ENCODE measurements at regions not wholly inside any gene's neighbourhood (a gene's known extent, or its start where the extent isn't known, plus 50 kb on each side); places are given as distances from the start of the nearest gene placed in this dataset.
A peak's percentile ranks its signal among the peaks of the same experiment; 100 is the strongest.
"Not testable (repeated sequence)": the region's sequence is repeated elsewhere in the genome, so short reads cannot be mapped to it uniquely, and the experiment has no call there.

DNA sequence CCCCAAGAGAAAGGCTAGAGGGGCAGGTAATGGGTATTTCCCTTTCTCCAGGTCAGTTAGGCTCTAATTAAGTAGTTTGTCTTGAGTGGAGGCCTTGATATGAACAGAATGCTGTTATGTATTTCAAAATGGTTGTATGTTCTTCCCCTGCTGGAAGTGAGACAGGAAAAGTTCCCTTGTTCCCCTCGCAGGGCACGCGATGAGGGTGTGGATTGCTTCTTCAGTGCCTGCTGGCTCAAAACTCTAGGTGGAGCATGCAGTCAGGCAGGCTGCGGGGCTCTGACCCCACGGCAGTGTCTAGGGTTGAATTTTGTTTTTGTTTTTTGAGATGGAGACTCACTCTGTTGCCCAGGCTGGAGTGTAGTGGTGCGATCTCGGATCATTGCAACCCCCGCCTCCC lies 110.4 kb upstream of the XIST start:
- no peak overlapping the region for H3K27ac Mint-ChIP-seq
- peaks cover 7% of the 10 kb centered on the region for H3K4me1 Mint-ChIP-seq (ENCODE audit: low read depth)
- no peaks in the 10 kb centered on the region for H3K27me3 Mint-ChIP-seq (ENCODE audit: low read depth)
- intact Hi-C loops (cut with micrococcal nuclease): no loop called here
- H3K36me3 Mint-ChIP-seq (ENCODE audit: low read depth): peaks cover 35% of the 10 kb centered on the region
- DNase-seq (ENCODE audit: low spot score): no peak
- H3K9me3 Mint-ChIP-seq: no peaks in the 10 kb centered on the region
- H3K4me3 Mint-ChIP-seq (ENCODE audit: low read depth): no peak overlapping the region

DNA sequence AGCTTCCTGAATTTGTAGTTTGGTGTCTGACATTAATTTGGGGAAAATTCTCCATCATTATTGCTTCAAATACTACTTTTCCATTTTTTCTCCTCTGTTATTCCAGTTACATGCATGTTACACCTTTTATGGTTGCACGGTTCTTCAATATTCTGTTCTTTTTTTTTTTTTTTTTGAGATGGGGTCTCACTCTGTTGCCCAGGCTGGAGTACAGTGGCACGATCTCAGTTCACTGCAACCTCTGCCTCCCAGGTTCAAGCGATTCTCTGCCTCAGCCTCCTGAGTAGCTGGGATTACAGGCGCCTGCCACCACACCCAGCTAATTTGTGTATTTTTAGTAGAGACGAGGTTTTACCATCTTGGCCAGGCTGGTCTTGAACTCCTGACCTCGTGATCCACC lies 109.4 kb upstream of the XIST start:
- DNase-seq (ENCODE audit: low spot score); H3K4me1 Mint-ChIP-seq (ENCODE audit: low read depth); intact Hi-C loops (cut with micrococcal nuclease); H3K9me3 Mint-ChIP-seq; H3K4me3 Mint-ChIP-seq (ENCODE audit: low read depth); H3K27ac Mint-ChIP-seq; H3K27me3 Mint-ChIP-seq (ENCODE audit: low read depth): not testable (repeated sequence)
- H3K36me3 Mint-ChIP-seq (ENCODE audit: low read depth): peaks cover 30% of the 10 kb centered on the region

DNA sequence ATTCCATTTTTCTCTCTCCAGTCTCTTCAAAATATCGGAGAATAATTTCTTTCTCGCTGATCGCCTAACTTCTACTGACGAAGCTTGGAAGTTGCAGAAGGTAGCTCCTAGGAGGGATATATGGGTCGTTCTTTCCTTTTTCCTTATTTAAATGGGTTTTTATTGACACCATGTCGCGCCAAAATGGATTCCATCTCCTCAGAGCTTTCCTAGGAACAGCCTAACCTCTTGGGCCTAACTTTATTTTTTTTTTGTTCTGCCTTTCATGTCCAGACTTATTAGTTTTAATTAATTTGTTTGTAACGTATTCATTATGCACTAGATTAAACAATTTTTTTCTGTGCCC lies 92.0 kb upstream of the XIST start:
- Mint-ChIP-seq H3K9me3 (no peaks in the 10 kb centered on the region), H3K27me3 (ENCODE audit: low read depth) (no peaks in the 10 kb centered on the region), H3K4me3 (ENCODE audit: low read depth) (peak overlapping the region; percentile 83), H3K27ac (peak overlapping the region; percentile 89), H3K4me1 (ENCODE audit: low read depth) (peaks cover 11% of the 10 kb centered on the region), H3K36me3 (ENCODE audit: low read depth) (peaks cover 24% of the 10 kb centered on the region)
- DNase-seq (ENCODE audit: low spot score): no peak
- intact Hi-C loops (cut with micrococcal nuclease): loop anchor here (1.0 to 10.0 kb wide), 5 partner anchors 32 to 670 kb away; partner anchors contain the start of genes CHIC1 and RLIM

DNA sequence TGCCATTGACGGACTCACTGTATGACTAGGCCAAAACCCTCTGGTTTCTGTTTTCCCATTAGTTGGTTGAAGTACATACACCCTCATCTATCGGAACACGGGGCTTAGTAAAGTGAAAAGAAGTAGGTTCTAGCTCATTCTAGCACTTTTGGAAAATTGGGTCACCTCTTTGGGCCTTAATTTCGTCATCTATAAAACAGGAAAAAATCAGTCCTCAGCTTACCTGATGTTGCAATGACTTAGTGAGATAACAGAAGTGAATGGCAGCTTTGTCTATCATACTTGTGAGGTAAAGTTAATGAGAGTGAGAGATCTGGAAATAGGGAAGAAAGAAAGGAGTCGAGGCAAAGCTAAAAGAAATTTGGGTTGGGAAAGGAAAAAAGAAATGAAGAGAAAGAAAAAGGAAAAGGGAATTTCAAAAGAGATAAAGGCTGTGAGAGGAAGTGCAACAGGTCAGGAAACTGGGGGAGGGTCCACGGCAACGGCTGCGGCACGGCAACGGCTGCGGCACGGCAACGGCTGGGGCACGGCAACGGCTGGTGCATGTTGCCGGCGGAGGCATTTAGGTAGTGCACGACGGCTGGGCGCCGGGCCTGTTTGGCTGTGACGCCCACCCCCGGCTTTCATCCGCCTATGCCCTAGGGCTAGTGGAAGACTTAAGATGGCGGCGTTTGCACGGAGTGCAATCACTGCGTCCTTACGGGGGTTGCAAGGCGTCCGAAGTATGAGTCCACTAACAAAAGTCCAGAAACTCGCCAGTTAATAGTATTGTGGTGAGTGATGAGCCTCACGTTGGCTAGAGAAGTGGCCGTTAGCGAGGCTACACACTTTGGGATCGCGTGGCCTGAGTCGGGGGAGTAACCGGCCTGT lies 91.4 kb upstream of the XIST start:
- Mint-ChIP-seq H3K4me3 (ENCODE audit: low read depth) (peak overlapping the region; percentile 83), H3K4me1 (ENCODE audit: low read depth) (peaks cover 11% of the 10 kb centered on the region), H3K27ac (peak overlapping the region; percentile 89), H3K9me3 (no peaks in the 10 kb centered on the region), H3K27me3 (ENCODE audit: low read depth) (no peaks in the 10 kb centered on the region), H3K36me3 (ENCODE audit: low read depth) (peaks cover 18% of the 10 kb centered on the region)
- intact Hi-C loops (cut with micrococcal nuclease): loop anchor here (1.0 to 10.0 kb wide), 5 partner anchors 33 to 671 kb away; partner anchors contain the start of genes CHIC1 and RLIM
- DNase-seq (ENCODE audit: low spot score): peak; percentile 77

DNA sequence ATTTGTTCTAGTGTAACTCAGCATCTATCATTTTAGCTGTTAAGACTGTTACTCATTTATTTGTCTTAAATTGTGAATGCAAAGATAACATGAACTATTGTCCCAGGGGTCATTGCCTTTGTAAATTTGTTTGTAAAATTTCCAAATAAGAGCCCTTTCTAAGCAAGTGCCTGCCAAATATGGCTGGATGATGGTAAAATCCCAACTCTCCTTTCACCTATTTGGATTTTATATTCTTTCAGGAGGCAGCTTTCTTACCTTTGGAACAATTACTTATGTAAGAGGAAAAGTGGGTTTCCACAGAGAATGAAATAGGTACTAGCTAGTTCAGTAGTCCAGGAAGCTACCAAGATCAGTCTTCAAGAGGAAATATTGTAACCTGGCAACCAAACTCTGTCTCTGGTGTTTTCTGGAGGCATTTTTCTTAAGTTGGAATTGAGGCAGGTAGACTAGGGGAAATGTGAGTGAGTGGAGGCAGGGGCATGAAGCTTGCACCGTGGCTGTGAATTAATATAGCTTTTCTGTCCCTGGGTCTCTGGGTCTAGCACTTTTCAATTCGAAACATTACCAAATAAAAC lies 88.5 kb upstream of the XIST start:
- H3K4me1 Mint-ChIP-seq (ENCODE audit: low read depth): peaks cover 8% of the 10 kb centered on the region
- intact Hi-C loops (cut with micrococcal nuclease): loop anchor here (5.0 to 10.0 kb wide), 2 partner anchors 71 to 674 kb away; partner anchors contain the start of gene RLIM
- no peak for DNase-seq (ENCODE audit: low spot score)
- H3K9me3 Mint-ChIP-seq: no peaks in the 10 kb centered on the region
- H3K36me3 Mint-ChIP-seq (ENCODE audit: low read depth): peaks cover 9% of the 10 kb centered on the region
- no peaks in the 10 kb centered on the region for H3K27me3 Mint-ChIP-seq (ENCODE audit: low read depth)
- no peak overlapping the region for H3K27ac Mint-ChIP-seq
- no peak overlapping the region for H3K4me3 Mint-ChIP-seq (ENCODE audit: low read depth)

DNA sequence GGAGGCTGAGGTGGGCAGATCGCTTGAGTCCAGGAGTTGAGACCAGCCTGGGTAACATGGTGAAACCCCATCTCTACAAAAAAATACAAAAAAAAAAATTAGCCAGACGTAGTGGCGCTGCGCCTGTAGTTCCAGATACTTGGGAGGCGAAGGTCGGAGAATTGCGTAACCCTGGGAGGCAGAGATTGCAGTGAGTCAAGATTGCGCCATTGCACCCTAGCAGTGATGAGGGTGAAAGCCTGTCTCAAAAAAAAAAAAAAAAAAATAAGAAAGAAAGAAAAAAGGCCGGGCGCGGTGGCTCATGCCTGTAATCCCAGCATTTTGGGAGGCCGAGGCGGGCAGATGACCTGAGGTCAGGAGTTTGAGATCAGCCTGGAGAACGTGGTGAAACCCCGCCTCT lies 85.3 kb upstream of the XIST start:
- H3K36me3 Mint-ChIP-seq (ENCODE audit: low read depth); H3K27me3 Mint-ChIP-seq (ENCODE audit: low read depth); H3K27ac Mint-ChIP-seq; H3K4me1 Mint-ChIP-seq (ENCODE audit: low read depth); intact Hi-C loops (cut with micrococcal nuclease); H3K9me3 Mint-ChIP-seq; DNase-seq (ENCODE audit: low spot score); H3K4me3 Mint-ChIP-seq (ENCODE audit: low read depth): not testable (repeated sequence)

DNA sequence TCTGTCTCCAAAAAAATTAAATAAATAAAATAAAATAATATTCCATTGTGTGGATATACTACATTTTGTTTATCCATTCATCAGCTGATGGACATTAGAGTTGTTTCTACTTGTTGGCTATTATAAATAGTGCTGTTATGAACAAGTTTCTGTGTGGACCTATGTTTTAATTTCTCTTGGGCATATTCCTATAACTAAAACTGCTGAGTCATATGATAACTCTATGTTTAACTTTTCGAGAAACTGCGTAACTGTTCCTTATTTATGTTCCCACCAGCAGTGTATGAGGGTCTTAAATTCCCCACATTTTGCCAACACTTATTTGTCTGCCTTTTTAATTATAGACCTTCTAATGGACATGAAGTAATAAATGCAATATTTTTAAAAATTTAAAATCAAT lies 80.0 kb upstream of the XIST start:
- no peaks in the 10 kb centered on the region for H3K4me1 Mint-ChIP-seq (ENCODE audit: low read depth)
- intact Hi-C loops (cut with micrococcal nuclease): no loop called here
- H3K9me3 Mint-ChIP-seq: no peaks in the 10 kb centered on the region

DNA sequence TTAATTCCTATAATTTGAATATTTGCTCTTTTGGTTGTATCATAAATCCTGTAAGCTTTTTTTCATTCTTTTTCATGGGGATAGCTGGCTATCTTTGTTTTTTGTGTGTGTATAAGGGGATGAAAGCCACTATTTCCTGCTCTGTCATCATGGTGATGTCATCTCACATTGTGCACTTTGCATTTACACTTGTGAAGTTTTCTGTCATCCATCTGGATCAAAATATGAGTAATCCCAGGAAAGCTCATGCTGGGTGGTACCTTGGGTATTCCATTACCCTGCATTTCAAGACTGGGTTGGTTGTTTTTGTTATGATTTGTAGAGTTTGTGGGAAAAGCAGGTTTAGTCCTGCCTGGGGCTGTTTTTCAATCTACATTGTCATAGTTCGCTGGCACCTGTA lies 77.8 kb upstream of the XIST start:
- no peaks in the 10 kb centered on the region for H3K36me3 Mint-ChIP-seq (ENCODE audit: low read depth)
- H3K9me3 Mint-ChIP-seq: no peaks in the 10 kb centered on the region
- H3K4me3 Mint-ChIP-seq (ENCODE audit: low read depth): no peak overlapping the region
- H3K27ac Mint-ChIP-seq: no peak overlapping the region
- DNase-seq (ENCODE audit: low spot score): no peak
- intact Hi-C loops (cut with micrococcal nuclease): no loop called here
- no peaks in the 10 kb centered on the region for H3K4me1 Mint-ChIP-seq (ENCODE audit: low read depth)
- H3K27me3 Mint-ChIP-seq (ENCODE audit: low read depth): no peaks in the 10 kb centered on the region

More for the DNA sequence above, 80.0 kb upstream of the XIST start:
- Mint-ChIP-seq H3K4me3 (ENCODE audit: low read depth) (no peak overlapping the region), H3K27ac (no peak overlapping the region), H3K27me3 (ENCODE audit: low read depth) (no peaks in the 10 kb centered on the region), H3K36me3 (ENCODE audit: low read depth) (no peaks in the 10 kb centered on the region)
- no peak for DNase-seq (ENCODE audit: low spot score)

DNA sequence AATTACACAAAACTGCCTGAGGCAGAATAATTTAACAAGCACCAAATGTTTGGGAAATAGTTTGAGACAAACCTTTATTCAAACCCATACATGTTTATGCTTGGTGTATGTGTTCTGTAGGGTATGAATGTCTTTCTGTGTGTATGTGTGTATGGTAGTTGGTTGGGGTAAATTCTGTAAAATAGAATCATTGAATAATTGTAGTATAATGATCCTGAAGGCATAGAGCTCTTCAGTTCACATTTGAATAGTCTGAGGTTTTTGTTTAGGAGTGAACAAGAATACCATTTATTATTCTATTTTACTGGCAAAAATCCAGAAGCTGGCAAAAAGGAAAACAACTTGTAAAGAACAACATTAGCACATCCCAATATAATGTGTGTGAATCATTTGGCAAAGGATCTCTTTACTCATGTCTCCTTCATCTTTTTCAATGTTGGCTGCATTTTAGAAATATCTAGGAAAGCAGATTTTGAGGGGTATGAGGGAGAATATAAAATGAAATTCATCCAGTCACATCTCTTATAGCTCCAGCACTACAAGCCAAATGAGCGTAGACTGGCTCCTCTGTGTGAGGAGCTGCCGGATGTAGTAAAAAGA lies 70.4 kb upstream of the XIST start:
- no peak for DNase-seq (ENCODE audit: low spot score)
- Mint-ChIP-seq H3K4me3 (ENCODE audit: low read depth) (no peak overlapping the region), H3K27me3 (ENCODE audit: low read depth) (no peaks in the 10 kb centered on the region), H3K4me1 (ENCODE audit: low read depth) (no peaks in the 10 kb centered on the region), H3K27ac (no peak overlapping the region), H3K9me3 (no peaks in the 10 kb centered on the region), H3K36me3 (ENCODE audit: low read depth) (no peaks in the 10 kb centered on the region)
- intact Hi-C loops (cut with micrococcal nuclease): no loop called here

DNA sequence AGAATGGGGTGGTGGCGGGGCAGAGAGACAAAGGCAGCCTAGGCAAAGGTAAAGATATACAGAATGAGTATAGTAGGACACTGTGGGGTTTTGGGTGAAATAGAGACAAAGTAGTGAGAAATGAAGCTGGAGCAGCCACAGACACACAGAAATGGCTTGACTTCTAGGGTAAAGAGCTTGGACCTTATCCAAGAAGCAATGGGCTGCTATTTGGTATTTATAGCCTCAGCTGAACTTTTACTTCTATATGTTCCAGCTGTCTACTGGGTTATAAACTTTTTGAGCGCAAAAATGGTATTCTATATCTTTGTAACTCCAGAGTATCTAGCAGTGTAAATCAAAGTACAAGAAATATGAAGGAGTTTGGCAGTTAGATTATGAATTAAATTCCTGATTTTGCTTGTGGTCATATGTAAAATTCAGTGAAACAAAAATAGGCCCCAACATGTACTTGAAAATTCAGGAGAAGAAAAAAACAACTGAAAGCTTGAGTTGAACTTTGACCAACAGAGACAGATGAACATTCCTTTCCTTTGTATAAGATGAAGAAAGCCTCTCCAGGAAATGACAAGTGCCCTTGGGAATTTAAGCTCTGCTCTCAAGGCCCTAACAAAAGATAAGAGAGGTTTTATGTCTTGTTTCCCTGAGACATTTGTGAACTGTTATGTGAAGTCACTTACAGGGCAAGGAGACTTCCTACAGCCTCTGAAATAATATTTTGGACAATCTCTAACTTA lies 64.6 kb upstream of the XIST start:
- DNase-seq (ENCODE audit: low spot score): no peak
- Mint-ChIP-seq H3K27me3 (ENCODE audit: low read depth) (no peaks in the 10 kb centered on the region), H3K9me3 (no peaks in the 10 kb centered on the region), H3K27ac (no peak overlapping the region), H3K4me1 (ENCODE audit: low read depth) (no peaks in the 10 kb centered on the region), H3K36me3 (ENCODE audit: low read depth) (no peaks in the 10 kb centered on the region), H3K4me3 (ENCODE audit: low read depth) (no peak overlapping the region)
- intact Hi-C loops (cut with micrococcal nuclease): no loop called here

DNA sequence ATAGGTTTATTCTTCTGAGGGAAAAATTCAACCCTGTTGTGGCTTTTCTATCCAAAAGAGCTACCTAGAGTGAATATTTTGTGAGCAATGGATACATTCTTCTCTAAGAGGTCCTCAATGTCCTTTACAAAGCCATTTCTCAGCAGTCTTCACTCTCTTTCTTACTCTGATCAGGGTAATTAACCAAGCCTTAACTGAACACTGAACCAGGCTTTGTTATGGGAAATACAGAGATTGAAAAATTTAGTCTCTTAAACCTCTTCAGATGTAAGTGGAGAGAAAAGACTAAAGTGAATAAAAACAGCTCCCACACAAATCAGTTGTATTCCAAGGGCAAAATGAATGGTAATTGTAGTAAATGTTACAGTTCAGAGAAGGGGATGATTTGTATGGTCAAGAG lies 64.0 kb upstream of the XIST start:
- no peaks in the 10 kb centered on the region for H3K27me3 Mint-ChIP-seq (ENCODE audit: low read depth)

DNA sequence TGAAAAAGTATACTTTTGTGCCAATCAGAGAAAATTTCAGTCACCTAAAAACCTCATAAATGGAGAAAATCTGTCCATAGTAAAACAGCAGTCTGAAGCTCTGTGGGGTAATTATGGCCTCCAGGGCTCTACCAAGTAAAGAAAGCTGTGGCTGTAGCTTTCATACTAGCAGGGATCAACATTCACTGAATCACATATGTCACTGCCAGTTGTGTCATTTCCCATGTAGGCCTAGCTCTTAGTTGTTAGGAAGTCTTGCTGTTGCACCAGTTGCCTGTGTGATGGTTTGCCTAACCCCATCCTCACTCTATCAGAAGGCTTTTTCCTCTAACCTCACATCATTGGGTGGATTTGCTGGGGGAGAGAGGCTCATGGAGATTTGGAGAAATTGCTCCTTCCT lies 62.3 kb upstream of the XIST start:
- H3K9me3 Mint-ChIP-seq; H3K27me3 Mint-ChIP-seq (ENCODE audit: low read depth); intact Hi-C loops (cut with micrococcal nuclease); H3K36me3 Mint-ChIP-seq (ENCODE audit: low read depth); H3K27ac Mint-ChIP-seq; H3K4me3 Mint-ChIP-seq (ENCODE audit: low read depth); DNase-seq (ENCODE audit: low spot score); H3K4me1 Mint-ChIP-seq (ENCODE audit: low read depth): not testable (repeated sequence)

More for the DNA sequence above, 64.0 kb upstream of the XIST start:
- Mint-ChIP-seq H3K4me3 (ENCODE audit: low read depth) (no peak overlapping the region), H3K27ac (no peak overlapping the region), H3K4me1 (ENCODE audit: low read depth) (no peaks in the 10 kb centered on the region), H3K36me3 (ENCODE audit: low read depth) (no peaks in the 10 kb centered on the region), H3K9me3 (no peaks in the 10 kb centered on the region)
- no peak for DNase-seq (ENCODE audit: low spot score)
- intact Hi-C loops (cut with micrococcal nuclease): no loop called here
